Hypothalamus (tissue), 51 donors: ENCODE measurements at regions not wholly inside any gene's neighbourhood (a gene's known extent, or its start where the extent isn't known, plus 50 kb on each side); places are given as distances from the start of the nearest gene placed in this dataset.
"Not testable (repeated sequence)": the region's sequence is repeated elsewhere in the genome, so short reads cannot be mapped to it uniquely, and the experiment has no call there.

Experiments used
- DNase-seq, 51 donors: peaks; one replicate each; lab custom pipeline; 2025; lab: John Stamatoyannopoulos, UW

GRCh38 chr10:16231176-16231575, 205.6 kb upstream of the PTER start:
- no peak for DNase-seq

- DNase-seq = peak in 1 of 51 donors; percentile 7
Measured at GRCh38 chr10:16231734-16232435, 204.9 kb upstream of the PTER start.

GRCh38 chr10:16232441-16232840, 204.4 kb upstream of the PTER start:
- no peak for DNase-seq

- DNase-seq = no peak
Measured at GRCh38 chr10:16234916-16235315, 201.9 kb upstream of the PTER start.

- no peak for DNase-seq
Measured at GRCh38 chr10:16242446-16242845, 194.4 kb upstream of the PTER start.

- no peak for DNase-seq
Measured at GRCh38 chr10:16242859-16243613, 193.8 kb upstream of the PTER start.

- not testable (repeated sequence) for DNase-seq
Measured at GRCh38 chr10:16250136-16250535, 186.7 kb upstream of the PTER start.

GRCh38 chr10:16256336-16256735, 180.5 kb upstream of the PTER start:
- DNase-seq = no peak

- no peak for DNase-seq
Measured at GRCh38 chr10:16258291-16259040, 178.3 kb upstream of the PTER start.

GRCh38 chr10:16259726-16260125, 177.1 kb upstream of the PTER start:
- no peak for DNase-seq

- DNase-seq = no peak
Measured at GRCh38 chr10:16260388-16260787, 176.4 kb upstream of the PTER start.

GRCh38 chr10:16271571-16271970, 165.2 kb upstream of the PTER start:
- no peak for DNase-seq

- DNase-seq = no peak
Measured at GRCh38 chr10:16274911-16275310, 161.9 kb upstream of the PTER start.

- peak in 1 of 51 donors; percentile 18 for DNase-seq
Measured at GRCh38 chr10:16280595-16280994, 156.2 kb upstream of the PTER start.

- no peak for DNase-seq
Measured at GRCh38 chr10:16292366-16292765, 144.4 kb upstream of the PTER start.

- no peak for DNase-seq
Measured at GRCh38 chr10:16297069-16297468, 139.7 kb upstream of the PTER start.

- DNase-seq = no peak
Measured at GRCh38 chr10:16297642-16298041, 139.2 kb upstream of the PTER start.

- DNase-seq = no peak
Measured at GRCh38 chr10:16304311-16304710, 132.5 kb upstream of the PTER start.

GRCh38 chr10:16310440-16310839, 126.4 kb upstream of the PTER start:
- no peak for DNase-seq

- DNase-seq = no peak
Measured at GRCh38 chr10:16314259-16314658, 122.6 kb upstream of the PTER start.

GRCh38 chr10:16316733-16317390, 119.9 kb upstream of the PTER start:
- no peak for DNase-seq
